HepG2 (cell line): ENCODE measurements at regions not wholly inside any gene's neighbourhood (a gene's known extent, or its start where the extent isn't known, plus 50 kb on each side); places are given as distances from the start of the nearest gene placed in this dataset.

Experiments used
- ATAC-seq: fragments of 200-7000 bp; cut with Tn5 transposase; 3 replicates; pipeline ENCODE4 v1.9.1; 2020; ENCODE audit warnings: mild to moderate bottlenecking, moderate library complexity
- BruUV-seq: library from RNA; stranded (reverse); fragments of 400-500 nt; replicated peaks from 2 replicates; lab custom pipeline; 2021; lab: Mats Ljungman, UMichigan
- CTCF ChIA-PET: fragments of 300-600 bp; formaldehyde crosslinking; extraction: SDS; loops from one replicate; lab custom pipeline; 2021; ENCODE audit warnings: low total read pairs, inconsistent platforms, low intra/inter-chr PET ratio; lab: Yijun Ruan, JAX
- POLR2A ChIA-PET: fragments of 350-600 bp; sonication (Branson Sonifier 250); formaldehyde crosslinking; loops from one replicate; lab custom pipeline; 2020; ENCODE audit warnings: antibody characterized with exemption, inconsistent platforms; lab: Yijun Ruan, JAX
- DNase-seq: peaks from one replicate; pipeline ENCODE4 v3.0.0-alpha.2; 2015; ENCODE audit warnings: low spot score
- FAIRE-seq: peaks from 3 replicates; lab custom pipeline; 2011; peaks lifted over from hg19 to GRCh38; lab: Jason Lieb, UNC
- H2AFZ ChIP-seq: one replicate; pipeline ENCODE4 v1.6.1; 2011; ENCODE audit warnings: low read length, inconsistent platforms
- H3K27ac ChIP-seq: fragments of 300-600 bp; 3 replicates; pipeline ENCODE4 v1.8.0; 2011; ENCODE audit warnings: mixed run types, mild to moderate bottlenecking, mixed read lengths, low read length, inconsistent platforms; ENCODE audit not compliant: insufficient read depth; ENCODE audit errors: extremely low read length
- H3K27me3 ChIP-seq, 2 experiments: fragments of 200-600 bp in 1 of 2; 2 replicates in 1 of 2; 3 replicates in 1 of 2; pipeline versions ENCODE4 v1.6.0 to v1.8.0; 2011; ENCODE audit warnings: low read length in 2 of 2, mild to moderate bottlenecking in 2 of 2, moderate library complexity in 2 of 2, inconsistent platforms in 1 of 2; ENCODE audit not compliant: insufficient read depth in 2 of 2, control insufficient read depth in 1 of 2
- H3K36me3 ChIP-seq, 2 experiments: fragments of 200-600 bp in 1 of 2; replicated peaks in 1 of 2; 2 replicates in 1 of 2; 3 replicates in 1 of 2; pipeline versions ENCODE4 v1.5.1 to v1.8.0; 2011; ENCODE audit warnings: low read length in 2 of 2, inconsistent platforms in 1 of 2; ENCODE audit not compliant: insufficient read depth in 2 of 2, control insufficient read depth in 1 of 2
- H3K4me1 ChIP-seq: 2 replicates; pipeline ENCODE4 v1.5.1; 2012; ENCODE audit warnings: low read length, inconsistent platforms; ENCODE audit not compliant: insufficient read depth
- H3K4me2 ChIP-seq: 2 replicates; pipeline ENCODE4 v1.6.0; 2011; ENCODE audit warnings: low read depth, low read length, inconsistent platforms
- H3K4me3 ChIP-seq, 3 experiments: fragments of 200-600 bp in 1 of 3; sonication (generic), shearing (Covaris generic) in 1 of 3; replicated peaks in 1 of 3; 2 replicates each; pipeline ENCODE4 v1.5.1; 2011 to 2016; ENCODE audit warnings: low read length in 3 of 3, inconsistent platforms in 2 of 3, low read depth in 2 of 3, mild to moderate bottlenecking in 2 of 3, control low read depth in 1 of 3, mixed read lengths in 1 of 3; ENCODE audit not compliant: insufficient read depth in 1 of 3
- H3K79me2 ChIP-seq: one replicate; pipeline ENCODE4 v1.6.1; 2011; ENCODE audit warnings: low read length, inconsistent platforms; ENCODE audit not compliant: insufficient read depth
- H3K9ac ChIP-seq: 2 replicates; pipeline ENCODE4 v1.6.0; 2011; ENCODE audit warnings: mild to moderate bottlenecking, low read depth, low read length, inconsistent platforms; ENCODE audit not compliant: insufficient read depth
- H3K9me3 ChIP-seq: 2 replicates; pipeline ENCODE4 v1.5.1; 2012; ENCODE audit warnings: mild to moderate bottlenecking, low read length
- H4K20me1 ChIP-seq: 2 replicates; pipeline ENCODE4 v1.6.0; 2011; ENCODE audit warnings: inconsistent platforms, mild to moderate bottlenecking, low read length, moderate library complexity; ENCODE audit not compliant: insufficient read depth
- BRCA1 ChIP-seq: sonication (generic); formaldehyde crosslinking; IDR thresholded peaks from 2 replicates; pipeline ENCODE4 v1.4.0; 2020; ENCODE audit warnings: missing genetic modification reagents
- DPF2 ChIP-seq: sonication (generic); formaldehyde crosslinking; IDR thresholded peaks from 2 replicates; pipeline ENCODE4 v1.4.0; 2020; ENCODE audit warnings: mild to moderate bottlenecking, low read depth, missing genetic modification reagents, borderline replicate concordance
- FOXP1 ChIP-seq, 2 experiments: fragments of 450-650 bp in 1 of 2; IDR thresholded peaks; 2 replicates each; pipeline ENCODE4 v1.6.1; 2017 to 2018; ENCODE audit warnings: antibody characterized with exemption in 1 of 2
- NFIB ChIP-seq: sonication (generic); formaldehyde crosslinking; IDR thresholded peaks from 2 replicates; pipeline ENCODE4 v1.9.0; 2021; ENCODE audit warnings: missing genetic modification reagents, mild to moderate bottlenecking, borderline replicate concordance
- RFXAP ChIP-seq: sonication (generic); formaldehyde crosslinking; IDR thresholded peaks from 2 replicates; pipeline ENCODE4 v1.4.0; 2020; ENCODE audit warnings: missing genetic modification reagents, borderline replicate concordance
- ZNF207 ChIP-seq: fragments of 450-650 bp; IDR thresholded peaks from 2 replicates; pipeline ENCODE4 v1.6.1; 2016; ENCODE audit warnings: antibody characterized with exemption, borderline replicate concordance
- ZNF558 ChIP-seq: sonication (generic); formaldehyde crosslinking; IDR thresholded peaks from 2 replicates; pipeline ENCODE4 v1.9.0; 2022; ENCODE audit warnings: mild to moderate bottlenecking, missing genetic modification reagents, borderline replicate concordance
- ZNF878 ChIP-seq: sonication (generic); formaldehyde crosslinking; IDR thresholded peaks from 2 replicates; pipeline ENCODE4 v1.8.1; 2023; ENCODE audit warnings: mild to moderate bottlenecking, missing genetic modification reagents, moderate library complexity
- WGBS: methylation state at CpG from one replicate; pipeline ENCODE4 v1.1.6; 2017; ENCODE audit warnings: low lambda C conversion rate; 5-methylcytosine and 5-hydroxymethylcytosine counted together
- in situ Hi-C: cut with HindIII; loops from 2 replicates; pipeline ENCODE4 v1.10.0; 2017; ENCODE audit warnings: low pct_unique_long_range_greater_than_20kb; ENCODE audit not compliant: extremely low pct_ligation_motif_present
- intact Hi-C: fragments of 100-400 bp; cut with micrococcal nuclease; formaldehyde crosslinking; loops from one replicate; pipeline ENCODE4 v1.10.0; 2022; ENCODE audit not compliant: unreplicated experiment
- TF ChIP-seq, protein P1 (sequence below): sonication (generic); formaldehyde crosslinking; IDR thresholded peaks from 2 replicates; pipeline ENCODE4 v1.4.0; 2020; ENCODE audit warnings: missing genetic modification reagents
- TF ChIP-seq, protein P2 (sequence below): sonication (generic); formaldehyde crosslinking; IDR thresholded peaks from 2 replicates; pipeline ENCODE4 v1.5.0; 2020; ENCODE audit warnings: missing genetic modification reagents
- TF ChIP-seq, protein P3 (sequence below): fragments of 450-650 bp; IDR thresholded peaks from 2 replicates; pipeline ENCODE4 v1.6.1; 2017; ENCODE audit warnings: mild to moderate bottlenecking
- TF ChIP-seq, protein P4 (sequence below): sonication (generic); formaldehyde crosslinking; IDR thresholded peaks from 2 replicates; pipeline ENCODE4 v1.5.1; 2020; ENCODE audit warnings: mild to moderate bottlenecking, missing genetic modification reagents, borderline replicate concordance

DNA sequence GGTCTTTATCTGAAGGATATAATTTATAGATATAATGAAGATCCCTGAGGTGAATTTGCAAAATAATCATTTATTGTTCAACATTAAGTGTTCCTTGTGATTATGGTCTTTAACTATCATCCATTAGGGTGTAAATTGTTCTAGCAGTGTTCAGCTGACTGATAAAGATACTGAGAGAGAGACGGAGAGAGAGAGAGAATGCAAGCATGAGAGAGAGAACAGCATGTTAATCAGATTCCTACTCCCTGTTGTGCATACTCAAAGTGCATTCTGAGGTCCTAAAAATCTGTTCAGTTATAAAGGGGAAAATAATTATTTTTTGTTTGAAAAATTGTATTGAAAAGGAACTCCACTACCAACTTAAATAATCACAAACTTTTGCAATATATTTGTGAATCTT lies 271.0 kb upstream of the CBLB start:
- H4K20me1 ChIP-seq: no peaks in the 10 kb centered on the region
- FAIRE-seq (no peak), ATAC-seq (no peak), DNase-seq (no peak)
- ChIA-PET POLR2A (no interaction called here), CTCF (no interaction called here)
- no peak overlapping the region for H3K9ac ChIP-seq
- in situ Hi-C loops (no loop called here), intact Hi-C loops (no loop called here)
- no peak overlapping the region for H3K27ac ChIP-seq
- no peaks in the 10 kb centered on the region for H3K36me3 ChIP-seq
- BruUV-seq: no TSS peak
- H3K9me3 ChIP-seq: no peaks in the 10 kb centered on the region
- no peak overlapping the region for H3K4me3 ChIP-seq
- H2AFZ ChIP-seq: no peak overlapping the region
- no peaks in the 10 kb centered on the region for H3K79me2 ChIP-seq
- WGBS: 49% methylated on average over 1 of the region's 1 CpG
- no peaks in the 10 kb centered on the region for H3K4me1 ChIP-seq
- H3K4me2 ChIP-seq: no peak overlapping the region
- no peaks in the 10 kb centered on the region for H3K27me3 ChIP-seq
- TF ChIP-seq BRCA1 (CRISPR knock-in tag): no peak
- TF ChIP-seq, protein P1, sequence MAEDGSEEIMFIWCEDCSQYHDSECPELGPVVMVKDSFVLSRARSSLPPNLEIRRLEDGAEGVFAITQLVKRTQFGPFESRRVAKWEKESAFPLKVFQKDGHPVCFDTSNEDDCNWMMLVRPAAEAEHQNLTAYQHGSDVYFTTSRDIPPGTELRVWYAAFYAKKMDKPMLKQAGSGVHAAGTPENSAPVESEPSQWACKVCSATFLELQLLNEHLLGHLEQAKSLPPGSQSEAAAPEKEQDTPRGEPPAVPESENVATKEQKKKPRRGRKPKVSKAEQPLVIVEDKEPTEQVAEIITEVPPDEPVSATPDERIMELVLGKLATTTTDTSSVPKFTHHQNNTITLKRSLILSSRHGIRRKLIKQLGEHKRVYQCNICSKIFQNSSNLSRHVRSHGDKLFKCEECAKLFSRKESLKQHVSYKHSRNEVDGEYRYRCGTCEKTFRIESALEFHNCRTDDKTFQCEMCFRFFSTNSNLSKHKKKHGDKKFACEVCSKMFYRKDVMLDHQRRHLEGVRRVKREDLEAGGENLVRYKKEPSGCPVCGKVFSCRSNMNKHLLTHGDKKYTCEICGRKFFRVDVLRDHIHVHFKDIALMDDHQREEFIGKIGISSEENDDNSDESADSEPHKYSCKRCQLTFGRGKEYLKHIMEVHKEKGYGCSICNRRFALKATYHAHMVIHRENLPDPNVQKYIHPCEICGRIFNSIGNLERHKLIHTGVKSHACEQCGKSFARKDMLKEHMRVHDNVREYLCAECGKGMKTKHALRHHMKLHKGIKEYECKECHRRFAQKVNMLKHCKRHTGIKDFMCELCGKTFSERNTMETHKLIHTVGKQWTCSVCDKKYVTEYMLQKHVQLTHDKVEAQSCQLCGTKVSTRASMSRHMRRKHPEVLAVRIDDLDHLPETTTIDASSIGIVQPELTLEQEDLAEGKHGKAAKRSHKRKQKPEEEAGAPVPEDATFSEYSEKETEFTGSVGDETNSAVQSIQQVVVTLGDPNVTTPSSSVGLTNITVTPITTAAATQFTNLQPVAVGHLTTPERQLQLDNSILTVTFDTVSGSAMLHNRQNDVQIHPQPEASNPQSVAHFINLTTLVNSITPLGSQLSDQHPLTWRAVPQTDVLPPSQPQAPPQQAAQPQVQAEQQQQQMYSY (CRISPR knock-in tag): no peak
- TF ChIP-seq FOXP1 (IDR thresholded peaks at IDR 0.05): no peak
- TF ChIP-seq FOXP1 (CRISPR knock-in tag; IDR thresholded peaks at IDR 0.05): no peak
- no peak for TF ChIP-seq ZNF878 (CRISPR knock-in tag)
- TF ChIP-seq, protein P2, sequence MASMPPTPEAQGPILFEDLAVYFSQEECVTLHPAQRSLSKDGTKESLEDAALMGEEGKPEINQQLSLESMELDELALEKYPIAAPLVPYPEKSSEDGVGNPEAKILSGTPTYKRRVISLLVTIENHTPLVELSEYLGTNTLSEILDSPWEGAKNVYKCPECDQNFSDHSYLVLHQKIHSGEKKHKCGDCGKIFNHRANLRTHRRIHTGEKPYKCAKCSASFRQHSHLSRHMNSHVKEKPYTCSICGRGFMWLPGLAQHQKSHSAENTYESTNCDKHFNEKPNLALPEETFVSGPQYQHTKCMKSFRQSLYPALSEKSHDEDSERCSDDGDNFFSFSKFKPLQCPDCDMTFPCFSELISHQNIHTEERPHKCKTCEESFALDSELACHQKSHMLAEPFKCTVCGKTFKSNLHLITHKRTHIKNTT (CRISPR knock-in tag): no peak
- TF ChIP-seq ZNF558 (CRISPR knock-in tag): no peak
- no peak for TF ChIP-seq DPF2
- no peak for TF ChIP-seq RFXAP
- no peak for TF ChIP-seq NFIB (CRISPR knock-in tag)
- TF ChIP-seq, protein P3, sequence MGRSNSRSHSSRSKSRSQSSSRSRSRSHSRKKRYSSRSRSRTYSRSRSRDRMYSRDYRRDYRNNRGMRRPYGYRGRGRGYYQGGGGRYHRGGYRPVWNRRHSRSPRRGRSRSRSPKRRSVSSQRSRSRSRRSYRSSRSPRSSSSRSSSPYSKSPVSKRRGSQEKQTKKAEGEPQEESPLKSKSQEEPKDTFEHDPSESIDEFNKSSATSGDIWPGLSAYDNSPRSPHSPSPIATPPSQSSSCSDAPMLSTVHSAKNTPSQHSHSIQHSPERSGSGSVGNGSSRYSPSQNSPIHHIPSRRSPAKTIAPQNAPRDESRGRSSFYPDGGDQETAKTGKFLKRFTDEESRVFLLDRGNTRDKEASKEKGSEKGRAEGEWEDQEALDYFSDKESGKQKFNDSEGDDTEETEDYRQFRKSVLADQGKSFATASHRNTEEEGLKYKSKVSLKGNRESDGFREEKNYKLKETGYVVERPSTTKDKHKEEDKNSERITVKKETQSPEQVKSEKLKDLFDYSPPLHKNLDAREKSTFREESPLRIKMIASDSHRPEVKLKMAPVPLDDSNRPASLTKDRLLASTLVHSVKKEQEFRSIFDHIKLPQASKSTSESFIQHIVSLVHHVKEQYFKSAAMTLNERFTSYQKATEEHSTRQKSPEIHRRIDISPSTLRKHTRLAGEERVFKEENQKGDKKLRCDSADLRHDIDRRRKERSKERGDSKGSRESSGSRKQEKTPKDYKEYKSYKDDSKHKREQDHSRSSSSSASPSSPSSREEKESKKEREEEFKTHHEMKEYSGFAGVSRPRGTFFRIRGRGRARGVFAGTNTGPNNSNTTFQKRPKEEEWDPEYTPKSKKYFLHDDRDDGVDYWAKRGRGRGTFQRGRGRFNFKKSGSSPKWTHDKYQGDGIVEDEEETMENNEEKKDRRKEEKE: no peak
- TF ChIP-seq ZNF207: no peak
- TF ChIP-seq, protein P4, sequence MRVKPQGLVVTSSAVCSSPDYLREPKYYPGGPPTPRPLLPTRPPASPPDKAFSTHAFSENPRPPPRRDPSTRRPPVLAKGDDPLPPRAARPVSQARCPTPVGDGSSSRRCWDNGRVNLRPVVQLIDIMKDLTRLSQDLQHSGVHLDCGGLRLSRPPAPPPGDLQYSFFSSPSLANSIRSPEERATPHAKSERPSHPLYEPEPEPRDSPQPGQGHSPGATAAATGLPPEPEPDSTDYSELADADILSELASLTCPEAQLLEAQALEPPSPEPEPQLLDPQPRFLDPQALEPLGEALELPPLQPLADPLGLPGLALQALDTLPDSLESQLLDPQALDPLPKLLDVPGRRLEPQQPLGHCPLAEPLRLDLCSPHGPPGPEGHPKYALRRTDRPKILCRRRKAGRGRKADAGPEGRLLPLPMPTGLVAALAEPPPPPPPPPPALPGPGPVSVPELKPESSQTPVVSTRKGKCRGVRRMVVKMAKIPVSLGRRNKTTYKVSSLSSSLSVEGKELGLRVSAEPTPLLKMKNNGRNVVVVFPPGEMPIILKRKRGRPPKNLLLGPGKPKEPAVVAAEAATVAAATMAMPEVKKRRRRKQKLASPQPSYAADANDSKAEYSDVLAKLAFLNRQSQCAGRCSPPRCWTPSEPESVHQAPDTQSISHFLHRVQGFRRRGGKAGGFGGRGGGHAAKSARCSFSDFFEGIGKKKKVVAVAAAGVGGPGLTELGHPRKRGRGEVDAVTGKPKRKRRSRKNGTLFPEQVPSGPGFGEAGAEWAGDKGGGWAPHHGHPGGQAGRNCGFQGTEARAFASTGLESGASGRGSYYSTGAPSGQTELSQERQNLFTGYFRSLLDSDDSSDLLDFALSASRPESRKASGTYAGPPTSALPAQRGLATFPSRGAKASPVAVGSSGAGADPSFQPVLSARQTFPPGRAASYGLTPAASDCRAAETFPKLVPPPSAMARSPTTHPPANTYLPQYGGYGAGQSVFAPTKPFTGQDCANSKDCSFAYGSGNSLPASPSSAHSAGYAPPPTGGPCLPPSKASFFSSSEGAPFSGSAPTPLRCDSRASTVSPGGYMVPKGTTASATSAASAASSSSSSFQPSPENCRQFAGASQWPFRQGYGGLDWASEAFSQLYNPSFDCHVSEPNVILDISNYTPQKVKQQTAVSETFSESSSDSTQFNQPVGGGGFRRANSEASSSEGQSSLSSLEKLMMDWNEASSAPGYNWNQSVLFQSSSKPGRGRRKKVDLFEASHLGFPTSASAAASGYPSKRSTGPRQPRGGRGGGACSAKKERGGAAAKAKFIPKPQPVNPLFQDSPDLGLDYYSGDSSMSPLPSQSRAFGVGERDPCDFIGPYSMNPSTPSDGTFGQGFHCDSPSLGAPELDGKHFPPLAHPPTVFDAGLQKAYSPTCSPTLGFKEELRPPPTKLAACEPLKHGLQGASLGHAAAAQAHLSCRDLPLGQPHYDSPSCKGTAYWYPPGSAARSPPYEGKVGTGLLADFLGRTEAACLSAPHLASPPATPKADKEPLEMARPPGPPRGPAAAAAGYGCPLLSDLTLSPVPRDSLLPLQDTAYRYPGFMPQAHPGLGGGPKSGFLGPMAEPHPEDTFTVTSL: no peak
